SU-DHL-6 (cell line): ENCODE measurements at regions not wholly inside any gene's neighbourhood (a gene's known extent, or its start where the extent isn't known, plus 50 kb on each side); places are given as distances from the start of the nearest gene placed in this dataset.

Source experiments
- H2AFZ ChIP-seq: fragments of 200-600 bp; sonication (generic); 2 replicates; pipeline ENCODE4 v1.6.1; 2014; ENCODE audit warnings: low read depth, mild to moderate bottlenecking, moderate library complexity, mixed read lengths, antibody characterized with exemption, low read length; ENCODE audit not compliant: severe bottlenecking
- H3F3A ChIP-seq: fragments of 200-600 bp; shearing (Covaris generic); 2 replicates; pipeline ENCODE4 v1.6.0; 2016; ENCODE audit warnings: antibody characterized with exemption, mild to moderate bottlenecking; ENCODE audit not compliant: insufficient read depth
- H3K27ac ChIP-seq: fragments of 200-600 bp; sonication (generic); 2 replicates; pipeline ENCODE4 v1.5.1; 2016; ENCODE audit warnings: low read depth, mild to moderate bottlenecking, low read length, moderate library complexity, mixed read lengths
- H3K27me3 ChIP-seq: fragments of 200-600 bp; sonication (generic), shearing (Covaris generic); 2 replicates; pipeline ENCODE4 v1.6.0; 2014; ENCODE audit warnings: mild to moderate bottlenecking, low read length
- H3K36me3 ChIP-seq: fragments of 200-600 bp; sonication (generic); 2 replicates; pipeline ENCODE4 v1.6.1; 2014; ENCODE audit warnings: mild to moderate bottlenecking, low read length, mixed read lengths
- H3K4me2 ChIP-seq: fragments of 300-600, 200-600 bp; shearing (Covaris generic), sonication (generic); 2 replicates; pipeline ENCODE4 v1.6.0; 2014; ENCODE audit warnings: low read length, low read depth, mild to moderate bottlenecking; ENCODE audit not compliant: poor library complexity, severe bottlenecking
- H3K4me3 ChIP-seq: fragments of 200-600 bp; sonication (generic); 2 replicates; pipeline ENCODE4 v1.5.1; 2014; ENCODE audit warnings: antibody characterized with exemption, low read length, mild to moderate bottlenecking, mixed read lengths; ENCODE audit not compliant: insufficient read depth, poor library complexity, severe bottlenecking
- H3K79me2 ChIP-seq: fragments of 200-600 bp; sonication (generic); 2 replicates; pipeline ENCODE4 v1.6.1; 2014; ENCODE audit warnings: mild to moderate bottlenecking, low read length, moderate library complexity; ENCODE audit not compliant: insufficient read depth
- H3K9ac ChIP-seq: fragments of 200-600 bp; sonication (generic); 2 replicates; pipeline ENCODE4 v1.7.0; 2014; ENCODE audit warnings: mild to moderate bottlenecking, low read length
- H3K9me2 ChIP-seq: fragments of 200-600 bp; sonication (generic); replicated peaks from 2 replicates; pipeline ENCODE4 v1.6.1; 2014; ENCODE audit warnings: low read length; ENCODE audit not compliant: insufficient read depth
- H3K9me3 ChIP-seq: fragments of 200-600 bp; sonication (generic); 2 replicates; pipeline ENCODE4 v1.6.1; 2014; ENCODE audit warnings: low read length, mixed read lengths; ENCODE audit not compliant: insufficient read depth
- H4K20me1 ChIP-seq: fragments of 200-600 bp; sonication (generic); 2 replicates; pipeline ENCODE4 v1.6.1; 2014; ENCODE audit warnings: low read depth, mild to moderate bottlenecking, antibody characterized with exemption, low read length, moderate library complexity, mixed read lengths
- EZH2phosphoT487 ChIP-seq: fragments of 200-600 bp; sonication (generic), shearing (Covaris generic); conservative IDR thresholded peaks from 2 replicates; pipeline ENCODE4 v1.6.1; 2018; ENCODE audit warnings: mild to moderate bottlenecking, antibody characterized with exemption, low read length, moderate library complexity, mixed read lengths
- TF ChIP-seq, protein P1 (sequence below): fragments of 200-600 bp; sonication (generic); IDR thresholded peaks from one replicate; pipeline ENCODE4 v1.5.1; 2017; ENCODE audit warnings: antibody characterized with exemption, mild to moderate bottlenecking, low read length, moderate library complexity; ENCODE audit not compliant: insufficient read depth, poor library complexity, severe bottlenecking

DNA sequence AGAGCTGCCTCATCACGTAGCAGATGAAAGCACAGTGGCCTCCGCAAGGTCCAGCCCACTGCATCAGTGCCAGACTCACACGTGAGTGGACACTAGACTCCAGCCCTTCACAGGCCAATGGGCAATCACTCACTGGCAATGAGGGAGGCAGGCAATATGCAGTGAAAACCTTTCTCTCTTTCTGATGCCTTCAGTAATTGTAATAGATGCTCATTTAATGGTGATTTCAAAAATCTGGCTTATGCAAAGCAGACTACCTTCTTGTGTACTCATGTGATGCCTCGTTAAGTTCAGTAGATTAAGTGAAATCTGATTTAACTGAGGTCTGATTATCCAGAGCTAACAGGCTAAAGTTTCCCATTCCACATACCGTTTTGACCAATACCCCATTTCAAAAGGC, 546.9 kb downstream of the MIAT start:
- Histone ChIP-seq H3K27me3 (no peaks in the 10 kb centered on the region), H3K79me2 (no peaks in the 10 kb centered on the region), H3K27ac (no peak overlapping the region), H3K36me3 (no peaks in the 10 kb centered on the region), H4K20me1 (no peaks in the 10 kb centered on the region), H3K9me3 (no peaks in the 10 kb centered on the region), H2AFZ (no peak overlapping the region), H3K4me3 (no peak overlapping the region), H3K9ac (no peak overlapping the region), H3K9me2 (no peaks in the 10 kb centered on the region), H3F3A (no peaks in the 10 kb centered on the region), H3K4me2 (no peak overlapping the region)
- TF ChIP-seq EZH2phosphoT487: no peak
- TF ChIP-seq, protein P1, sequence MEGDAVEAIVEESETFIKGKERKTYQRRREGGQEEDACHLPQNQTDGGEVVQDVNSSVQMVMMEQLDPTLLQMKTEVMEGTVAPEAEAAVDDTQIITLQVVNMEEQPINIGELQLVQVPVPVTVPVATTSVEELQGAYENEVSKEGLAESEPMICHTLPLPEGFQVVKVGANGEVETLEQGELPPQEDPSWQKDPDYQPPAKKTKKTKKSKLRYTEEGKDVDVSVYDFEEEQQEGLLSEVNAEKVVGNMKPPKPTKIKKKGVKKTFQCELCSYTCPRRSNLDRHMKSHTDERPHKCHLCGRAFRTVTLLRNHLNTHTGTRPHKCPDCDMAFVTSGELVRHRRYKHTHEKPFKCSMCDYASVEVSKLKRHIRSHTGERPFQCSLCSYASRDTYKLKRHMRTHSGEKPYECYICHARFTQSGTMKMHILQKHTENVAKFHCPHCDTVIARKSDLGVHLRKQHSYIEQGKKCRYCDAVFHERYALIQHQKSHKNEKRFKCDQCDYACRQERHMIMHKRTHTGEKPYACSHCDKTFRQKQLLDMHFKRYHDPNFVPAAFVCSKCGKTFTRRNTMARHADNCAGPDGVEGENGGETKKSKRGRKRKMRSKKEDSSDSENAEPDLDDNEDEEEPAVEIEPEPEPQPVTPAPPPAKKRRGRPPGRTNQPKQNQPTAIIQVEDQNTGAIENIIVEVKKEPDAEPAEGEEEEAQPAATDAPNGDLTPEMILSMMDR: no peak

DNA sequence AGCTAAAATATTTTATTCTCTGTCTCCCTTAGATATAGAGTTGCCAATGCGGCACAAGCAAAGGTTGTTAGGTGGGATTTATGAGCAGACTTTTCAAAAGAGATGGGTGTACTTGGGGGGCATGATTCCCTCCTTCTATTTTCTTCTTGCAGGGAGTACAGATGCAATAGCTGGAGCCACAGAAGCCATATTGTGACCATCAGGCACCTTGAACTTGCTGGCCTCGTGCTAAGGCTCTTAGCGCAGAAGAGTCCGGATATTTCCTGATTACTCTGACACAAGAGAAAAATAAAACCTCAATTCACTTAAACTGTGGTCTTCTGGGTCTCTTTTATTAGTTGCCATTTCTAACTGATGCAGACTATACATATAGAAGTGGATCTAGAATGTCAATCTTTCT, 547.4 kb downstream of the MIAT start:
- Histone ChIP-seq H3K9ac (no peak overlapping the region), H3K4me3 (no peak overlapping the region), H3K4me2 (no peak overlapping the region), H3K79me2 (no peaks in the 10 kb centered on the region), H2AFZ (no peak overlapping the region), H3K9me3 (no peaks in the 10 kb centered on the region), H4K20me1 (no peaks in the 10 kb centered on the region), H3K27ac (no peak overlapping the region), H3K9me2 (no peaks in the 10 kb centered on the region), H3K27me3 (no peaks in the 10 kb centered on the region), H3F3A (no peaks in the 10 kb centered on the region), H3K36me3 (no peaks in the 10 kb centered on the region)
- no peak for TF ChIP-seq EZH2phosphoT487
- TF ChIP-seq, protein P1: no peak

DNA sequence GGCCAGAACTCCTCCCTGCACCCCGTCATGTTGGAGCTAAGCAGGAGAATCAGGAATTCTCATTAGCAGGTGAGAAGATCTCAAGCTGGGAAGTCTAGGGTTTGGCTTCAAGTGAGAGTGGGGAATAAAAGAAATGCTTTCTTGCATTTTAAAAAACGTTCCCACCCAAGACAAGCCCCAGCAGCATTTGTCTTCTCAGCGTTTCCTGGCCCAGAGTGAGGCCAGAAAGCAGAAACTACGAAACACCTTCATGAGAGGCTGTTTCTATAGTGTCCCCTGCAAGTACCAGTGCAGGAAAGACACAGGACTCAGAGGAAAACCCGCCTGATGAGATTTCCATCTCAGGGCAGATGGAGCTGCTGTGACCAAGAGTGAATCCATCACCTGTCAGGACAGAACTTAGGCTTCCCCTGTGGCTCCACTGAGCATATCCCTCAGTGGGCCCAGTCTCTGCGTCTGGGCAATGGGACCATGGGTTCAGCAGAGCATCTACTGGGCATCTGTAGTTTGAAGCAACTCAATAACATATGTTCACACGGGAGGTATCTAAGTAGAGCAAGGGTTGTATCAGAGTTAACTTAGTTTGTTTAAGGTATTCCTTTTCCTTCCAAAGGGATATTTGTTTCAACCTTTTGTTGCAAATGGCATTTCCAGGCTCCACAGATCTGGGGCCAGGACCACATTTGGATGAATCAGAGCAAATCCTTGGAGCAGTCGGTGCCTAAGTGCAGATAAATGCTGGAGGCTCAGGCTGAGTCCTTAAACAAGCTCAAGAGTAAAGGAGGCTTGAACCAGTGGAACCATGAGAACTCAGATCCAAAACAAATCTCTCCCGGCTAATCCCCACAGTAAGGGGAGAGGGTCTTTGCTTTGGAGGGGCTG, 548.3 kb downstream of the MIAT start:
- Histone ChIP-seq H3K9me3 (no peaks in the 10 kb centered on the region), H3K4me3 (no peak overlapping the region), H3F3A (no peaks in the 10 kb centered on the region), H2AFZ (no peak overlapping the region), H3K4me2 (no peak overlapping the region), H3K27me3 (no peaks in the 10 kb centered on the region), H3K27ac (no peak overlapping the region), H3K9ac (no peak overlapping the region), H3K79me2 (no peaks in the 10 kb centered on the region), H3K36me3 (no peaks in the 10 kb centered on the region), H4K20me1 (no peaks in the 10 kb centered on the region), H3K9me2 (no peaks in the 10 kb centered on the region)
- no peak for TF ChIP-seq EZH2phosphoT487
- TF ChIP-seq, protein P1: no peak
